IMR-90 (cell line): ENCODE measurements at regions not wholly inside any gene's neighbourhood (a gene's known extent, or its start where the extent isn't known, plus 50 kb on each side); places are given as distances from the start of the nearest gene placed in this dataset.

Source experiments
- ATAC-seq: fragments of 200-7000 bp; cut with Tn5 transposase; 2 replicates; pipeline ENCODE4 v1.9.1; 2020; ENCODE audit warnings: low read depth, mild to moderate bottlenecking, moderate library complexity
- BruUV-seq: library from RNA; stranded (reverse); fragments of 400-500 nt; replicated peaks from 2 replicates; lab custom pipeline; 2021; lab: Mats Ljungman, UMichigan
- CTCF ChIA-PET: fragments of 300-600 bp; formaldehyde crosslinking; extraction: SDS; loops from one replicate; lab custom pipeline; 2021; ENCODE audit warnings: antibody characterized with exemption; lab: Yijun Ruan, JAX
- POLR2A ChIA-PET: fragments of 300-600 bp; sonication (Branson Sonifier 250); formaldehyde crosslinking; loops from one replicate; lab custom pipeline; 2022; ENCODE audit warnings: antibody characterized with exemption; ENCODE audit not compliant: unreplicated experiment; lab: Charles Lee
- DNase-seq: peaks from one replicate; pipeline ENCODE4 v3.0.0; 2013
- H2AFZ ChIP-seq: replicated peaks from 2 replicates; pipeline ENCODE3; 2013; ENCODE audit warnings: low read length, mild to moderate bottlenecking; ENCODE audit not compliant: poor library complexity
- H2AK5ac ChIP-seq: 2 replicates; pipeline ENCODE4 v1.6.1; 2013; ENCODE audit warnings: low read depth, low read length, inconsistent platforms
- H2AK9ac ChIP-seq: replicated peaks from 2 replicates; pipeline ENCODE3; 2013; ENCODE audit warnings: mild to moderate bottlenecking, low read depth, low read length, moderate library complexity; ENCODE audit not compliant: poor library complexity
- H2BK120ac ChIP-seq: 2 replicates; pipeline ENCODE4 v1.6.1; 2013; ENCODE audit warnings: low read depth, low read length, inconsistent platforms
- H2BK15ac ChIP-seq: 3 replicates; pipeline ENCODE4 v1.6.1; 2013; ENCODE audit warnings: low read depth, low read length, inconsistent platforms
- H2BK20ac ChIP-seq: 2 replicates; pipeline ENCODE4 v1.6.1; 2013; ENCODE audit warnings: low read depth, mild to moderate bottlenecking, inconsistent platforms, low read length, moderate library complexity
- H2BK5ac ChIP-seq: 2 replicates; pipeline ENCODE4 v1.6.1; 2013; ENCODE audit warnings: mild to moderate bottlenecking, low read depth, low read length, inconsistent platforms; ENCODE audit not compliant: poor library complexity, severe bottlenecking
- H3K14ac ChIP-seq: replicated peaks from 2 replicates; pipeline ENCODE4 v1.6.1; 2013; ENCODE audit warnings: low read depth, low read length, inconsistent platforms
- H3K18ac ChIP-seq: 2 replicates; pipeline ENCODE4 v1.6.1; 2013; ENCODE audit warnings: low read depth, low read length, control low read depth
- H3K23ac ChIP-seq: 2 replicates; pipeline ENCODE4 v1.6.1; 2013; ENCODE audit warnings: low read depth, low read length, inconsistent platforms
- H3K27ac ChIP-seq: 2 replicates; pipeline ENCODE4 v1.5.1; 2013; ENCODE audit warnings: mild to moderate bottlenecking, control low read depth, low read length; ENCODE audit not compliant: insufficient read depth
- H3K27me3 ChIP-seq: 2 replicates; pipeline ENCODE4 v1.6.1; 2013; ENCODE audit warnings: low read length; ENCODE audit not compliant: control insufficient read depth, insufficient read depth
- H3K36me3 ChIP-seq: 2 replicates; pipeline ENCODE4 v1.6.1; 2013; ENCODE audit warnings: low read length, mixed read lengths; ENCODE audit not compliant: control insufficient read depth, insufficient read depth
- H3K4ac ChIP-seq: 2 replicates; pipeline ENCODE4 v1.6.1; 2013; ENCODE audit warnings: low read depth, low read length, inconsistent platforms
- H3K4me1 ChIP-seq: 2 replicates; pipeline ENCODE4 v1.6.1; 2013; ENCODE audit warnings: low read length, mixed read lengths; ENCODE audit not compliant: control insufficient read depth, insufficient read depth
- H3K4me2 ChIP-seq: 2 replicates; pipeline ENCODE4 v1.6.1; 2013; ENCODE audit warnings: low read depth, mild to moderate bottlenecking, control low read depth, low read length, moderate library complexity
- H3K4me3 ChIP-seq: 2 replicates; pipeline ENCODE4 v1.5.1; 2013; ENCODE audit warnings: low read depth, mild to moderate bottlenecking, control low read depth, low read length, moderate library complexity; ENCODE audit not compliant: insufficient read depth
- H3K56ac ChIP-seq: 2 replicates; pipeline ENCODE4 v1.6.1; 2013; ENCODE audit warnings: low read length, inconsistent platforms; ENCODE audit not compliant: insufficient read depth; ENCODE audit errors: extremely low read depth
- H3K79me1 ChIP-seq, 2 experiments: 2 replicates each; pipeline ENCODE4 v1.6.1; 2013; ENCODE audit warnings: low read length in 2 of 2, inconsistent platforms in 1 of 2, low read depth in 1 of 2
- H3K9ac ChIP-seq: 2 replicates; pipeline ENCODE4 v1.6.1; 2013; ENCODE audit warnings: low read depth, low read length, control low read depth
- H3K9me1 ChIP-seq: 2 replicates; pipeline ENCODE4 v1.6.1; 2013; ENCODE audit warnings: low read length, inconsistent platforms; ENCODE audit not compliant: insufficient read depth
- H3K9me3 ChIP-seq: 2 replicates; pipeline ENCODE4 v1.6.1; 2013; ENCODE audit warnings: low read length; ENCODE audit not compliant: control insufficient read depth, insufficient read depth
- H4K20me1 ChIP-seq: 2 replicates; pipeline ENCODE4 v1.6.1; 2013; ENCODE audit warnings: low read length, inconsistent platforms; ENCODE audit not compliant: insufficient read depth
- H4K5ac ChIP-seq: 2 replicates; pipeline ENCODE4 v1.6.1; 2013; ENCODE audit warnings: mild to moderate bottlenecking, low read depth, low read length, control low read depth
- H4K8ac ChIP-seq, 2 experiments: 2 replicates each; pipeline ENCODE4 v1.6.1; 2013; ENCODE audit warnings: low read depth in 2 of 2, low read length in 2 of 2, control low read depth in 1 of 2, inconsistent platforms in 1 of 2
- H4K91ac ChIP-seq: 2 replicates; pipeline ENCODE4 v1.6.1; 2013; ENCODE audit warnings: low read depth, low read length, inconsistent platforms; ENCODE audit not compliant: insufficient read depth
- BHLHE40 ChIP-seq: fragments of 150-350 bp; IDR thresholded peaks from 2 replicates; pipeline ENCODE4 v1.6.1; 2016; ENCODE audit warnings: mild to moderate bottlenecking, low read depth, low read length
- CTCF ChIP-seq: conservative IDR thresholded peaks from 2 replicates; pipeline ENCODE4 v1.5.1; 2012; ENCODE audit warnings: mild to moderate bottlenecking, low read depth, low read length, improper control_type of control experiment
- ELK1 ChIP-seq: fragments of 150-350 bp; IDR thresholded peaks from 2 replicates; pipeline ENCODE4 v1.6.1; 2016; ENCODE audit warnings: low read depth, mild to moderate bottlenecking, low read length, moderate library complexity, borderline replicate concordance
- FOS ChIP-seq: fragments of 150-350 bp; IDR thresholded peaks from 2 replicates; pipeline ENCODE4 v1.6.1; 2016; ENCODE audit warnings: low read depth, low read length
- MAFK ChIP-seq: IDR thresholded peaks from 2 replicates; pipeline ENCODE4 v1.6.1; 2012; ENCODE audit warnings: low read depth, low read length, improper control_type of control experiment
- MAZ ChIP-seq: IDR thresholded peaks from 2 replicates; pipeline ENCODE4 v1.6.1; 2012; ENCODE audit warnings: low read depth, mild to moderate bottlenecking, low read length, improper control_type of control experiment, moderate library complexity, borderline replicate concordance
- MXI1 ChIP-seq: IDR thresholded peaks from 2 replicates; pipeline ENCODE4 v1.6.1; 2012; ENCODE audit warnings: low read depth, mild to moderate bottlenecking, low read length, moderate library complexity, borderline replicate concordance
- RAD21 ChIP-seq: IDR thresholded peaks from 2 replicates; pipeline ENCODE4 v1.6.1; 2012; ENCODE audit warnings: low read length, improper control_type of control experiment
- RCOR1 ChIP-seq: IDR thresholded peaks from 2 replicates; pipeline ENCODE4 v1.6.1; 2012; ENCODE audit warnings: mild to moderate bottlenecking, low read length, improper control_type of control experiment; ENCODE audit not compliant: insufficient replicate concordance
- RFX5 ChIP-seq: IDR thresholded peaks from 2 replicates; pipeline ENCODE4 v1.8.0; 2012; ENCODE audit warnings: low read depth, mild to moderate bottlenecking, low read length, moderate library complexity
- SMC3 ChIP-seq: fragments of 150-350 bp; IDR thresholded peaks from 2 replicates; pipeline ENCODE4 v1.6.1; 2016; ENCODE audit warnings: low read depth, mild to moderate bottlenecking, antibody characterized with exemption, low read length, moderate library complexity
- USF2 ChIP-seq: fragments of 150-350 bp; IDR thresholded peaks from 2 replicates; pipeline ENCODE4 v1.6.1; 2017; ENCODE audit warnings: mild to moderate bottlenecking, antibody characterized with exemption, low read length, low read depth
- WGBS, 2 experiments: methylation state at CpG; one replicate each; pipeline versions ENCODE4 v1.1.5 to v1.1.7; 2013; ENCODE audit warnings: missing lambda C conversion rate in 2 of 2; ENCODE audit not compliant: insufficient read length in 1 of 2; ENCODE audit errors: extremely low coverage in 2 of 2; 5-methylcytosine and 5-hydroxymethylcytosine counted together
- dilution Hi-C: fragments of 300-500 bp; cut with HindIII; formaldehyde crosslinking; loops from one replicate; pipeline ENCODE4 v1.14.3; 2018; ENCODE audit warnings: low sequenced_read_pairs; ENCODE audit not compliant: unreplicated experiment
- in situ Hi-C: fragments of 300-500 bp; cut with MboI; formaldehyde crosslinking; loops from 3 replicates; pipeline ENCODE4 v1.14.3; 2019; ENCODE audit warnings: low sequenced_read_pairs, inconsistent platforms, mixed read lengths
- intact Hi-C: fragments of 100-400 bp; cut with micrococcal nuclease; formaldehyde crosslinking; loops from 2 replicates; pipeline ENCODE4 v1.10.0; 2022

GRCh38 chr10:62662486-62662885 lies 142.0 kb upstream of the ADO start:
- Histone ChIP-seq H4K8ac (no peak overlapping the region), H3K4me3 (no peak overlapping the region), H2BK15ac (no peak overlapping the region), H3K18ac (no peak overlapping the region), H3K4ac (no peak overlapping the region), H2AK5ac (no peak overlapping the region), H4K5ac (no peak overlapping the region), H2BK20ac (no peak overlapping the region), H3K4me1 (no peaks in the 10 kb centered on the region), H3K27me3 (peaks cover 6% of the 10 kb centered on the region), H4K20me1 (no peaks in the 10 kb centered on the region), H3K4me2 (no peak overlapping the region), H3K14ac (no peak overlapping the region), H3K56ac (no peak overlapping the region), H3K9ac (no peak overlapping the region), H2AFZ (no peak overlapping the region), H3K9me3 (no peaks in the 10 kb centered on the region), H2AK9ac (no peak overlapping the region), H3K23ac (no peak overlapping the region), H2BK120ac (no peak overlapping the region), H4K91ac (no peak overlapping the region), H3K36me3 (no peaks in the 10 kb centered on the region), H3K27ac (no peak overlapping the region), H3K9me1 (no peaks in the 10 kb centered on the region), H2BK5ac (no peak overlapping the region), H3K79me1 (no peaks in the 10 kb centered on the region)
- dilution Hi-C loops = no loop called here
- BruUV-seq = no TSS peak
- TF ChIP-seq RFX5 (no peak), SMC3 (no peak), RCOR1 (no peak), USF2 (no peak), ELK1 (no peak), MAFK (no peak), MXI1 (no peak), FOS (no peak), RAD21 (no peak), CTCF (no peak), BHLHE40 (no peak), MAZ (no peak)
- CTCF ChIA-PET = interaction anchor here (0.6 to 1.0 kb wide), 2 partner anchors 23 to 159 kb away, joined by 3 read pairs; no protein-coding TSS in a partner anchor
- WGBS, 2 experiments = no CpG with 5 or more reads among the region's 3 CpGs
- intact Hi-C loops = no loop called here
- DNase-seq (no peak), ATAC-seq (no peak)
- in situ Hi-C loops = no loop called here
- POLR2A ChIA-PET = interaction anchor here (0.7 kb wide), 1 partner anchor 111 kb away, joined by 3 read pairs; no protein-coding TSS in a partner anchor
